HUES64 (cell line): ENCODE measurements at regions not wholly inside any gene's neighbourhood (a gene's known extent, or its start where the extent isn't known, plus 50 kb on each side); places are given as distances from the start of the nearest gene placed in this dataset.

ENCODE experiments used
- H3K27ac ChIP-seq: 2 replicates; pipeline ENCODE4 v1.7.0; 2013; ENCODE audit warnings: low read depth, low read length, inconsistent platforms
- H3K27me3 ChIP-seq: 2 replicates; pipeline ENCODE4 v1.6.1; 2013; ENCODE audit warnings: mild to moderate bottlenecking, low read length; ENCODE audit not compliant: insufficient read depth
- H3K36me3 ChIP-seq: 2 replicates; pipeline ENCODE4 v1.6.1; 2013; ENCODE audit warnings: mild to moderate bottlenecking, low read length; ENCODE audit not compliant: insufficient read depth
- H3K4me1 ChIP-seq: 2 replicates; pipeline ENCODE4 v1.6.1; 2013; ENCODE audit warnings: mild to moderate bottlenecking, low read length, moderate library complexity; ENCODE audit not compliant: insufficient read depth
- H3K4me3 ChIP-seq: 2 replicates; pipeline ENCODE4 v1.5.1; 2013; ENCODE audit warnings: mild to moderate bottlenecking, low read length, moderate library complexity
- H3K9ac ChIP-seq: 2 replicates; pipeline ENCODE4 v1.6.1; 2013; ENCODE audit warnings: mild to moderate bottlenecking, low read depth, low read length
- H3K9me3 ChIP-seq: 2 replicates; pipeline ENCODE4 v1.6.1; 2013; ENCODE audit warnings: low read depth, low read length; ENCODE audit not compliant: insufficient read depth
- WGBS: fragments of 150-250, 120-280 bp; methylation state at CpG from one replicate; pipeline ENCODE4 v1.1.7; 2013; ENCODE audit warnings: missing lambda C conversion rate; 5-methylcytosine and 5-hydroxymethylcytosine counted together

- H3K27ac ChIP-seq = no peak overlapping the region
- WGBS = 88% methylated on average over 1 of the region's 1 CpG
- H3K27me3 ChIP-seq = no peaks in the 10 kb centered on the region
Measured at GRCh38 chr10:111265341-111265740, 188.5 kb downstream of the ADRA2A start.

GRCh38 chr10:111266165-111266564 lies 189.3 kb downstream of the ADRA2A start:
- no peak overlapping the region for H3K9ac ChIP-seq
- no peaks in the 10 kb centered on the region for H3K27me3 ChIP-seq
- H3K4me3 ChIP-seq = no peak overlapping the region
- H3K9me3 ChIP-seq = no peaks in the 10 kb centered on the region
- no peaks in the 10 kb centered on the region for H3K36me3 ChIP-seq
- no peak overlapping the region for H3K27ac ChIP-seq
- no peaks in the 10 kb centered on the region for H3K4me1 ChIP-seq

More at GRCh38 chr10:111265341-111265740, 188.5 kb downstream of the ADRA2A start:
- H3K9ac ChIP-seq = no peak overlapping the region
- no peaks in the 10 kb centered on the region for H3K4me1 ChIP-seq
- H3K36me3 ChIP-seq = no peaks in the 10 kb centered on the region
- no peak overlapping the region for H3K4me3 ChIP-seq
- H3K9me3 ChIP-seq = no peaks in the 10 kb centered on the region

- H3K9ac ChIP-seq = no peak overlapping the region
- no peak overlapping the region for H3K4me3 ChIP-seq
- no peaks in the 10 kb centered on the region for H3K27me3 ChIP-seq
- 81% methylated on average over 5 of the region's 7 CpGs for WGBS
- no peaks in the 10 kb centered on the region for H3K4me1 ChIP-seq
- H3K27ac ChIP-seq = no peak overlapping the region
- H3K36me3 ChIP-seq = no peaks in the 10 kb centered on the region
- no peaks in the 10 kb centered on the region for H3K9me3 ChIP-seq
Measured at GRCh38 chr10:111267673-111268072, 190.8 kb downstream of the ADRA2A start.

DNA sequence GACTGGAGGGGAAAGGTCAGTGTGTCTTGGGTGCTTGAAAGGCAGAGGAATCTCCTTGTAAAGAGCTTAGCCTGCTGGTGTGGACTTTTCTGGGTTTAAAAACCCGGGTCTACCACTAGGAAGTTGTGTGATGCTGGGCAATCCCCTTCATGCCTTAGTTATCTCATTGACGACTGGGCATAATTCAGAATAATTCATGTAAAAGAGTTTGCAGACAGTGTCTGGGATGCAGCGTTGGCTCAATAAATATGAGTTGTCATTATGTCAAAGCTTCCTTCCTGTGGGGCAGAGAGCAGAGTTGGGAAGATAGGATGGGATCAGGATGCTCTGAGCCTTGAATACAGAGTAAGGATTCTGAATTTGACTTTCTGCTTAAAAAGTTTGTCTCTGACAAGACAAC lies 196.4 kb downstream of the ADRA2A start:
- no peaks in the 10 kb centered on the region for H3K4me1 ChIP-seq
- H3K9me3 ChIP-seq = no peaks in the 10 kb centered on the region
- 59% methylated on average over 3 of the region's 3 CpGs for WGBS
- no peaks in the 10 kb centered on the region for H3K27me3 ChIP-seq
- no peak overlapping the region for H3K27ac ChIP-seq
- H3K36me3 ChIP-seq = no peaks in the 10 kb centered on the region
- no peak overlapping the region for H3K9ac ChIP-seq
- H3K4me3 ChIP-seq = no peak overlapping the region

DNA sequence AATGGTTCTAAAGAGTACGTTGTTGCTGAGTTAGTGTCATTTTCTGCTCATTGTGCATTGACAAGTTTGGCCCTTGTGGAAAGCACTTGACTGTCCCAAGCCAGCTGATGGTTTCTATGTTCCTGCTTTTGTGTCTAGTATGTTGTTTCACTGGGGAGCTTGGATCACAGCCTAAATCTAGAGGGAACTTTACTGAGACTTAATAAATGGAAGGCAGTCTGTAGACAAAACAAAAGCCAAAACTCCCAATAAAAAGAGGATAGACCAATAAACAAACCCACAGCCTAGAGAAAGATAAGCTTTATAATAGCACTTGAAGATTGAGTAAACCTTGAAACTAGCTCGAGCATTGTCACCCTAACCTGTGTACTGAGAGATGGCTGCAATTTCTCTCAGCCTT lies 196.8 kb downstream of the ADRA2A start:
- Histone ChIP-seq H3K4me3 (no peak overlapping the region), H3K36me3 (no peaks in the 10 kb centered on the region), H3K27me3 (no peaks in the 10 kb centered on the region), H3K27ac (no peak overlapping the region), H3K4me1 (no peaks in the 10 kb centered on the region), H3K9me3 (no peaks in the 10 kb centered on the region), H3K9ac (no peak overlapping the region)
- 91% methylated on average over 2 of the region's 2 CpGs for WGBS

DNA sequence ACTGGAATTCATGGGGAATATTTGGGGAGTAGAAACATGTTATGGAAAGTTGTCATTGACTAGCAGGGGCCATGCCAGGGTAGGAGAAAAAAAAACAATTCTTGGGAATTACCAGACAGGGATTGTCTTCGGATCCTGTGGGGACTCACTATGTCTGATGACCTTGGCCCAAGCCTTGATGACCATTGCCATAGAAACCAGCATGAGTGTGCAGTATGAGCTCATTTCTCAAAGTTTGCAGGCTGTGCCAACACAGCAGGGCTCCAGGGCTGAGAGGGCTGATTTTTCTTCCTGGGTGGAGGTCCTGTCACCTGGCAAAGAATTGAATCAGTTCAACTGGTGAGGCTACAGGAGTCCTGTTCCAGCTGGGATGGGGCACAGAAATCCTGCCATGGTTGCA lies 198.3 kb downstream of the ADRA2A start:
- Histone ChIP-seq H3K4me1 (no peaks in the 10 kb centered on the region), H3K9ac (no peak overlapping the region), H3K36me3 (no peaks in the 10 kb centered on the region), H3K9me3 (no peaks in the 10 kb centered on the region), H3K27me3 (no peaks in the 10 kb centered on the region), H3K27ac (no peak overlapping the region), H3K4me3 (no peak overlapping the region)
- 94% methylated on average over 1 of the region's 1 CpG for WGBS

GRCh38 chr10:111277661-111278060 lies 200.8 kb downstream of the ADRA2A start:
- no peak overlapping the region for H3K9ac ChIP-seq
- H3K9me3 ChIP-seq = no peaks in the 10 kb centered on the region
- WGBS = 93% methylated on average over 6 of the region's 6 CpGs
- H3K4me1 ChIP-seq = no peaks in the 10 kb centered on the region
- H3K4me3 ChIP-seq = no peak overlapping the region
- H3K27ac ChIP-seq = no peak overlapping the region
- no peaks in the 10 kb centered on the region for H3K27me3 ChIP-seq
- H3K36me3 ChIP-seq = no peaks in the 10 kb centered on the region

DNA sequence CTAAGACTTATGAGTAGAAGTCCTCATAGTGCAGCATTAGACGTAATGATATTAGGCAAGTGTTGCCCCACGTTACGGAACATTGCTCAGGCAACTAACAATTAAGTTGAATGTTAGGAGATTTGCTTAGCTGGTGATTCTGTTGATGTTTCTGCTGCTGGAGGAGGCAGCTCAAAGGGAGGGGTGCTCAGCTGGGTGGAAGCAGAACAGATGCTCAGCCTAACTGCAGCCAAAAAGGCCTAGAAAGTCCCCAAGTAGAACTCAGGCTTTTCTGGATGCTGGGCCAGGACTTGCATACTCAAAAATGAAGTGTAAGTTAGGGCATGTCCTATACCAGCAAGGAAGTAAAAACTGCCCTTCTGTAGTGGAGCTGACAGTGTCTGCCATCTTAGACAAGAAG lies 201.4 kb downstream of the ADRA2A start:
- Histone ChIP-seq H3K9me3 (no peaks in the 10 kb centered on the region), H3K27me3 (no peaks in the 10 kb centered on the region), H3K9ac (no peak overlapping the region), H3K4me3 (no peak overlapping the region), H3K27ac (no peak overlapping the region), H3K4me1 (no peaks in the 10 kb centered on the region), H3K36me3 (no peaks in the 10 kb centered on the region)
- WGBS = 94% methylated on average over 3 of the region's 3 CpGs

DNA sequence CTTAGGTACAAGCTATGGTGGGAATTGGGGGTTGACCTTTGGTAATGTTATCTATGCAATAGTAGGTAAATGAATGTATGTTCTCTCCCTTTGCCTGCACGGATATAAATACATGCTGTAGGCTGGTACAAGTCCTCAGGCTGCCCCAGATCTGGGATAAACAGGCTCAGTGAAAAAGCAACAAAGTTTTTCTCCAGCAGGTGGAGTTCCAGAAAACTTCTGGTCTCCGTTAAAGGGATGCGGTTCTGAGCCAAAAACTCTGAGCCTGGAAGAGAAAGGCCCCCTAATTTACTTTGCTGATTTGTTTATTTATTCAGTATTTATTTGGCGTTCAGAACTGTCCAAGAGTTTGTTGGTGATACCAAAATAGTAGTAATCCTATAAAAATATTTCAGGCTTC lies 204.7 kb downstream of the ADRA2A start:
- no peaks in the 10 kb centered on the region for H3K4me1 ChIP-seq
- no peaks in the 10 kb centered on the region for H3K9me3 ChIP-seq
- no peak overlapping the region for H3K9ac ChIP-seq
- WGBS = 54% methylated on average over 4 of the region's 4 CpGs
- no peaks in the 10 kb centered on the region for H3K36me3 ChIP-seq
- no peak overlapping the region for H3K27ac ChIP-seq
- H3K4me3 ChIP-seq = no peak overlapping the region
- no peaks in the 10 kb centered on the region for H3K27me3 ChIP-seq

DNA sequence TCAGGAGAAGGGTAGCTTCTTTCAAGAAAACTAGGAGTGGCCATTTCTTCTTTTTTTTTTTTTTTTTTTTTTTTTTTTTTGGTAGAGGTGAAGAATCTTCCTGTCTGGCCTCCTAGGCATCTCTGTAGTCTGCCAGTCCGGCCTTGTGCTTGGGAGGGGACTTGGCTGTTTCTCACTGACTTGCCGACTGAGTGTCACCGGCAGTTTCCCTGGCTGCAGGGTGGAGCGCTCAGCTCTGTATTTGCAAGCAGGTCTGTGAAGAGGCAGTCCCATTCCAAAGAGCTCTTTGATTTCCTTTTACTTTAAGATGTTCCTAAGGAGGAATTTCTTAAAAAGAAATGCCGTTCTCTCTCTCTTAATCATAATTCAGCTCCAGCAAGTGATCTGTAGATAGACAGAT lies 212.6 kb downstream of the ADRA2A start:
- Histone ChIP-seq H3K9ac (no peak overlapping the region), H3K9me3 (no peaks in the 10 kb centered on the region), H3K27me3 (no peaks in the 10 kb centered on the region), H3K4me3 (no peak overlapping the region), H3K27ac (no peak overlapping the region), H3K36me3 (no peaks in the 10 kb centered on the region), H3K4me1 (no peaks in the 10 kb centered on the region)
- 59% methylated on average over 4 of the region's 5 CpGs for WGBS

DNA sequence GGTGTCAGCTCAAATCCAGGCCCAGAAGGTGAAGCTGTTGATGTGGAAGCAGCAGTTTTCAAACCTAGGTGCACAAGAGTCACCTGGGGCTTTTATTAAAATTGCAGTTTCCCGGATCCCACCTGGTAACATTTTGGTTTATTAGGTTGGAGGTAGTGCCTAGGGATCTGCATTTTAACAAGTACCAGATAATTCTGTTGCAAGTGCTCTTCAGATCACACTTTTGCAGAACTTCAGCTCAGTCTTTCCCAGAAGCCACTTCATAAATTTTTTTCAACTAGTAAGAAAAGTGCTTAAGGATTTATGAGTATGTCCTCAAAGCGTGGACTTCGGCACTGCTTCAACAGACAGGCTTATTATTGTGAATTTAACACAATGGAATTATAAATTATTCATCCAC lies 213.8 kb downstream of the ADRA2A start:
- Histone ChIP-seq H3K9me3 (no peaks in the 10 kb centered on the region), H3K4me1 (no peaks in the 10 kb centered on the region), H3K4me3 (no peak overlapping the region), H3K27me3 (no peaks in the 10 kb centered on the region), H3K27ac (no peak overlapping the region), H3K9ac (no peak overlapping the region), H3K36me3 (no peaks in the 10 kb centered on the region)
- WGBS = 100% methylated on average over 1 of the region's 3 CpGs

DNA sequence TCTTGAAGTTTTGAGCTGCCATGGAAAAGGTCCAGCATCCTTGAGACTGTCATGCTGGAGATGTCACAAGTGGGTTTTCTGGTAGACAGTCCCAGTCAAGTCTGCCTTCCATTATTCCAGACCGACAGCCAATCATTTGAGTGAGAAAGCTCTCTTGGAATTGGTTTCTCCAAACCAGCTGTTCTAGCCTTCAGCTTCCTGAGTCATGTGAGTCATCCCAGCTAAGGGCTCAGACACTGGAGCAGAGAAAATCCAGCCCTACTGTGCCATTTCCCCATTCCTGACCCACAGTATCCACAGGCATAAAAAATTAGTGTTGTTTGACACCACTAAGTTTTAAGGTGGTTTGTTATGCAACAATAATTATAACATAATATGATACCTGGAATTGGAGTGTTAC lies 219.0 kb downstream of the ADRA2A start:
- H3K4me3 ChIP-seq = no peak overlapping the region
- no peak overlapping the region for H3K27ac ChIP-seq
- 93% methylated on average over 1 of the region's 1 CpG for WGBS
- H3K9ac ChIP-seq = no peak overlapping the region
- no peaks in the 10 kb centered on the region for H3K36me3 ChIP-seq
- no peaks in the 10 kb centered on the region for H3K27me3 ChIP-seq
- H3K9me3 ChIP-seq = no peaks in the 10 kb centered on the region
- peaks cover 10% of the 10 kb centered on the region; the same call in 1 of the 2 replicates for H3K4me1 ChIP-seq
